ENCODE measurements at regions not wholly inside any gene's neighbourhood (a gene's known extent, or its start where the extent isn't known, plus 50 kb on each side); places are given as distances from the start of the nearest gene placed in this dataset.

DNA sequence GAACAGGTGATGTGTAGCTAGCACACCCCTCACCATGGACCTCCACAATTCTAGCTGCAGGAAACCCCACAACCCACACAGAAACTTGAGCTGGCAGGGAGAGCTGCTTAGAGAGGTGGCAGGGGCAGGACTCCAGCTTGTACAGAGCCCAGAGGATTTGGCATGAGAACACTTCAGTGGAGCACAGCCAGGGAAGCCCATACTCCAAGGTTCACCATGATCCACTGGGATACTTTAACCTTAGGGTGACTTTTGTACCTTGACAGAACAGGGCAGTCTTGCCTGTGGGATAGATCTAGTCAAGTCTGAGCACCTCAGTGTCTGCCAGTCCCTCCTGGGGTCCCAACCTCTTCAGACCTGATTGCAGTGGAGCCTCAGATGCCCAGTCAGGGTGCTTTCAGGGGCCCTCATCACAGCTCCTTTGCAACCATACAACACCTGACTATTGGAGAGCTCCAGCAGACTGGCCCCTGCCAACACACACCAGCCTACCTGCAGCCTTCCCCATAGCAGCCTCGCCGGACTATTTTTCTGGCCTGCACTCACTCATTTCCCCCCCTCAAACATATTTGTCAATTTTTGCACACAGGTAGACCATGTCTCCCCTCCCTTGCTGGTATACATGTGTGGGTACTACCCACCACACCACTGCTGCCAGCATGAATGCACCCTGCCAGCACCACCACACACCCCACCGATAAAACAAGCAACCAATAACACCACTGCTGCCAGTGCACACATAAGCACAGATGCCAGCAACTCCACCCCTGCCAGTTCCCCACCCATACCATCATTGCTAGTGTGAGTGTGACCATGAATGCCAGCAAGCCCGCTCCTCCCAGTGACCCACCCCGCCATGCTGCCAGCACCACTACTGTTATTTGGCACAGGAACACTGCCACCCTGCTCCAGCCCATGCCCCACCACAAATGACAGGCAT lies 56.0 kb upstream of the CDX4 start:
- H3K79me2 ChIP-seq (ENCODE audit: control insufficient read depth, insufficient read depth, low read length), result no peaks in the 10 kb centered on the region
- H4K20me1 ChIP-seq (replicated peaks; ENCODE audit: control insufficient read depth, insufficient read depth, low read length), result no peaks in the 10 kb centered on the region
- H3K27ac ChIP-seq (ENCODE audit: extremely low read depth, low read depth, low read length), result no peak overlapping the region
- H3K4me1 ChIP-seq (replicated peaks in 1 of 2; ENCODE audit: control insufficient read depth in 2 of 2, insufficient read depth in 2 of 2, low read length in 2 of 2), result no peaks in the 10 kb centered on the region
- in situ Hi-C loops (cut with MboI) (no loop called here), intact Hi-C loops (cut with micrococcal nuclease) (no loop called here)
- no TSS peak for BruUV-seq (replicated peaks)
- WGBS (ENCODE audit: insufficient coverage, low coverage, missing lambda C conversion rate), result 0% methylated on average over 5 of the region's 5 CpGs
- no peak overlapping the region for H3K9ac ChIP-seq (ENCODE audit: insufficient read depth in 1 of 2, low read depth in 2 of 2, low read length in 2 of 2)
- no peaks in the 10 kb centered on the region for H3K36me3 ChIP-seq (ENCODE audit: control insufficient read depth, insufficient read depth, low read length)
- no peaks in the 10 kb centered on the region for H3K9me3 ChIP-seq (replicated peaks; ENCODE audit: control insufficient read depth, insufficient read depth, low read depth, low read length)
- DNase-seq (ENCODE audit: extremely low read depth in 1 of 4, low spot score in 3 of 4) (no peak), ATAC-seq (no peak), FAIRE-seq (no peak)
- H2AFZ ChIP-seq (ENCODE audit: low read depth, low read length), result no peak overlapping the region
- no peak overlapping the region for H3K4me2 ChIP-seq (ENCODE audit: insufficient read depth, low read length)
- H3K9me1 ChIP-seq (ENCODE audit: control insufficient read depth, insufficient read depth, low read length), result no peaks in the 10 kb centered on the region
- ChIA-PET POLR2A (no interaction called here), CTCF (ENCODE audit: low intra/inter-chr PET ratio) (no interaction called here)
- H3K27me3 ChIP-seq (ENCODE audit: control insufficient read depth in 2 of 2, insufficient read depth in 2 of 2, low read length in 2 of 2), result no peaks in the 10 kb centered on the region
- H3K4me3 ChIP-seq, result no peak overlapping the region
- no peak for TF ChIP-seq ZBTB11 (CRISPR knock-in tag; IDR thresholded peaks at IDR 0.05)
- TF ChIP-seq MIER1 (IDR thresholded peaks at IDR 0.05; ENCODE audit: low read depth), result no peak
- no peak for TF ChIP-seq MXD1 (CRISPR knock-in tag; IDR thresholded peaks at IDR 0.05; ENCODE audit: borderline replicate concordance, poor library complexity, severe bottlenecking)
- TF ChIP-seq GTF2A2 (tag; IDR thresholded peaks at IDR 0.05), result no peak
- no peak for TF ChIP-seq JUND (IDR thresholded peaks at IDR 0.05; ENCODE audit: borderline replicate concordance, low read depth, low read length)
- TF ChIP-seq JUND (tag; IDR thresholded peaks at IDR 0.05; ENCODE audit: borderline replicate concordance, low read depth, low read length), result no peak
- TF ChIP-seq STAT5B (CRISPR knock-in tag; IDR thresholded peaks at IDR 0.05), result no peak
- no peak for TF ChIP-seq ZNF324 (CRISPR knock-in tag; IDR thresholded peaks at IDR 0.05)
- TF ChIP-seq NR3C1 (CRISPR knock-in tag; IDR thresholded peaks at IDR 0.05), result no peak
- no peak for TF ChIP-seq ZFP1 (CRISPR knock-in tag; IDR thresholded peaks at IDR 0.05)
- no peak for TF ChIP-seq KDM2B (CRISPR knock-in tag; IDR thresholded peaks at IDR 0.05)
- TF ChIP-seq ZNF24 (IDR thresholded peaks at IDR 0.05), result no peak
- TF ChIP-seq ID3 (CRISPR knock-in tag; IDR thresholded peaks at IDR 0.05), result no peak
- TF ChIP-seq ID3 (tag; IDR thresholded peaks at IDR 0.05), result no peak
- TF ChIP-seq, protein P1, sequence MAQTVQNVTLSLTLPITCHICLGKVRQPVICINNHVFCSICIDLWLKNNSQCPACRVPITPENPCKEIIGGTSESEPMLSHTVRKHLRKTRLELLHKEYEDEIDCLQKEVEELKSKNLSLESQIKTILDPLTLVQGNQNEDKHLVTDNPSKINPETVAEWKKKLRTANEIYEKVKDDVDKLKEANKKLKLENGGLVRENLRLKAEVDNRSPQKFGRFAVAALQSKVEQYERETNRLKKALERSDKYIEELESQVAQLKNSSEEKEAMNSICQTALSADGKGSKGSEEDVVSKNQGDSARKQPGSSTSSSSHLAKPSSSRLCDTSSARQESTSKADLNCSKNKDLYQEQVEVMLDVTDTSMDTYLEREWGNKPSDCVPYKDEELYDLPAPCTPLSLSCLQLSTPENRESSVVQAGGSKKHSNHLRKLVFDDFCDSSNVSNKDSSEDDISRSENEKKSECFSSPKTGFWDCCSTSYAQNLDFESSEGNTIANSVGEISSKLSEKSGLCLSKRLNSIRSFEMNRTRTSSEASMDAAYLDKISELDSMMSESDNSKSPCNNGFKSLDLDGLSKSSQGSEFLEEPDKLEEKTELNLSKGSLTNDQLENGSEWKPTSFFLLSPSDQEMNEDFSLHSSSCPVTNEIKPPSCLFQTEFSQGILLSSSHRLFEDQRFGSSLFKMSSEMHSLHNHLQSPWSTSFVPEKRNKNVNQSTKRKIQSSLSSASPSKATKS (CRISPR knock-in tag; IDR thresholded peaks at IDR 0.05), result no peak
- TF ChIP-seq ZNF124 (CRISPR knock-in tag; IDR thresholded peaks at IDR 0.05), result no peak

Measured in K562 (cell line).